ENCODE measurements at regions not wholly inside any gene's neighbourhood (a gene's known extent, or its start where the extent isn't known, plus 50 kb on each side); places are given as distances from the start of the nearest gene placed in this dataset.
"Not testable (repeated sequence)": the region's sequence is repeated elsewhere in the genome, so short reads cannot be mapped to it uniquely, and the experiment has no call there.

- Histone ChIP-seq H3K9me3 (ENCODE audit: control insufficient read depth, low read depth, low read length) (no peaks in the 10 kb centered on the region), H3K9me1 (ENCODE audit: control insufficient read depth, extremely low read depth, insufficient read depth, low read length) (no peaks in the 10 kb centered on the region), H3K36me3 (ENCODE audit: control insufficient read depth in 2 of 2, extremely low read depth in 1 of 2, insufficient read depth in 2 of 2, low read length in 2 of 2) (no peaks in the 10 kb centered on the region), H2AFZ (ENCODE audit: control insufficient read depth, low read length) (no peak overlapping the region), H3K4me1 (ENCODE audit: control insufficient read depth, extremely low read depth, insufficient read depth, low read length) (no peaks in the 10 kb centered on the region), H3K4me3 (ENCODE audit: control insufficient read depth in 2 of 3, extremely low read depth in 1 of 3, insufficient read depth in 2 of 3, low read depth in 1 of 3, low read length in 3 of 3) (no peak overlapping the region), H3K4me2 (ENCODE audit: control insufficient read depth, extremely low read depth, insufficient read depth, low read depth, low read length) (no peak overlapping the region), H3K9ac (ENCODE audit: control insufficient read depth, extremely low read depth, insufficient read depth, low read length) (no peak overlapping the region), H4K20me1 (ENCODE audit: control insufficient read depth, extremely low read depth, insufficient read depth, low read length) (no peaks in the 10 kb centered on the region), H3K27ac (ENCODE audit: control insufficient read depth, insufficient read depth, low read length) (no peak overlapping the region), H3K79me2 (ENCODE audit: control insufficient read depth, insufficient read depth, low read length) (no peaks in the 10 kb centered on the region), H3K27me3 (ENCODE audit: control insufficient read depth, extremely low read depth, insufficient read depth, low read length) (no peaks in the 10 kb centered on the region)
- TF ChIP-seq EZH2 (IDR thresholded peaks at IDR 0.05; ENCODE audit: low read length): no peak
- no peak for TF ChIP-seq CTCF (optimal IDR thresholded peaks at IDR 0.05 in 1 of 3, IDR thresholded peaks at IDR 0.05 in 1 of 3, conservative IDR thresholded peaks at IDR 0.05 in 1 of 3; ENCODE audit: extremely low read depth in 1 of 3, insufficient read depth in 2 of 3, low read length in 3 of 3)
- dilution Hi-C loops (cut with MboI; ENCODE audit: extremely low pct_ligation_motif_present, low sequenced_read_pairs): no loop called here
- DNase-seq (ENCODE audit: low read depth, low spot score) (no peak), FAIRE-seq (peak; percentile 39)
Observed at GRCh38 chr2:55802067-55802466, 108.4 kb upstream of the PNPT1 start.

- no peak overlapping the region for H3K4me3 ChIP-seq (ENCODE audit: control insufficient read depth in 2 of 3, extremely low read depth in 1 of 3, insufficient read depth in 2 of 3, low read depth in 1 of 3, low read length in 3 of 3)
- dilution Hi-C loops (cut with MboI; ENCODE audit: extremely low pct_ligation_motif_present, low sequenced_read_pairs): no loop called here
- no peaks in the 10 kb centered on the region for H3K9me1 ChIP-seq (ENCODE audit: control insufficient read depth, extremely low read depth, insufficient read depth, low read length)
- H3K4me2 ChIP-seq (ENCODE audit: control insufficient read depth, extremely low read depth, insufficient read depth, low read depth, low read length): no peak overlapping the region
- no peak for DNase-seq (ENCODE audit: low read depth, low spot score)
- no peaks in the 10 kb centered on the region for H3K36me3 ChIP-seq (ENCODE audit: control insufficient read depth in 2 of 2, extremely low read depth in 1 of 2, insufficient read depth in 2 of 2, low read length in 2 of 2)
- H4K20me1 ChIP-seq (ENCODE audit: control insufficient read depth, extremely low read depth, insufficient read depth, low read length): no peaks in the 10 kb centered on the region
- H3K9me3 ChIP-seq (ENCODE audit: control insufficient read depth, low read depth, low read length): no peaks in the 10 kb centered on the region
- no peaks in the 10 kb centered on the region for H3K79me2 ChIP-seq (ENCODE audit: control insufficient read depth, insufficient read depth, low read length)
- no peaks in the 10 kb centered on the region for H3K27me3 ChIP-seq (ENCODE audit: control insufficient read depth, extremely low read depth, insufficient read depth, low read length)
- no peak overlapping the region for H3K9ac ChIP-seq (ENCODE audit: control insufficient read depth, extremely low read depth, insufficient read depth, low read length)
- H3K4me1 ChIP-seq (ENCODE audit: control insufficient read depth, extremely low read depth, insufficient read depth, low read length): no peaks in the 10 kb centered on the region
- no peak overlapping the region for H3K27ac ChIP-seq (ENCODE audit: control insufficient read depth, insufficient read depth, low read length)
- H2AFZ ChIP-seq (ENCODE audit: control insufficient read depth, low read length): no peak overlapping the region
- no peak for TF ChIP-seq EZH2 (IDR thresholded peaks at IDR 0.05; ENCODE audit: low read length)
- TF ChIP-seq CTCF (optimal IDR thresholded peaks at IDR 0.05 in 1 of 3, IDR thresholded peaks at IDR 0.05 in 1 of 3, conservative IDR thresholded peaks at IDR 0.05 in 1 of 3; ENCODE audit: extremely low read depth in 1 of 3, insufficient read depth in 2 of 3, low read length in 3 of 3): no peak
- no peak for FAIRE-seq
Observed at GRCh38 chr2:55801436-55801835, 107.8 kb upstream of the PNPT1 start.

GRCh38 chr2:55799624-55800023 lies 106.0 kb upstream of the PNPT1 start:
- H3K27me3 ChIP-seq (ENCODE audit: control insufficient read depth, extremely low read depth, insufficient read depth, low read length); H3K9ac ChIP-seq (ENCODE audit: control insufficient read depth, extremely low read depth, insufficient read depth, low read length); H3K4me1 ChIP-seq (ENCODE audit: control insufficient read depth, extremely low read depth, insufficient read depth, low read length); H3K9me1 ChIP-seq (ENCODE audit: control insufficient read depth, extremely low read depth, insufficient read depth, low read length); H3K27ac ChIP-seq (ENCODE audit: control insufficient read depth, insufficient read depth, low read length); dilution Hi-C loops (cut with MboI; ENCODE audit: extremely low pct_ligation_motif_present, low sequenced_read_pairs); H3K36me3 ChIP-seq (ENCODE audit: control insufficient read depth in 2 of 2, extremely low read depth in 1 of 2, insufficient read depth in 2 of 2, low read length in 2 of 2); FAIRE-seq; DNase-seq (ENCODE audit: low read depth, low spot score); H3K4me2 ChIP-seq (ENCODE audit: control insufficient read depth, extremely low read depth, insufficient read depth, low read depth, low read length); H3K4me3 ChIP-seq (ENCODE audit: control insufficient read depth in 2 of 3, extremely low read depth in 1 of 3, insufficient read depth in 2 of 3, low read depth in 1 of 3, low read length in 3 of 3); H3K79me2 ChIP-seq (ENCODE audit: control insufficient read depth, insufficient read depth, low read length); H2AFZ ChIP-seq (ENCODE audit: control insufficient read depth, low read length); H3K9me3 ChIP-seq (ENCODE audit: control insufficient read depth, low read depth, low read length); H4K20me1 ChIP-seq (ENCODE audit: control insufficient read depth, extremely low read depth, insufficient read depth, low read length): not testable (repeated sequence)
